Suprapubic skin (tissue), 4 donors: ENCODE measurements at regions not wholly inside any gene's neighbourhood (a gene's known extent, or its start where the extent isn't known, plus 50 kb on each side); places are given as distances from the start of the nearest gene placed in this dataset.

ENCODE experiments used
- CTCF ChIP-seq, 2 donors: fragments of 200-600 bp in 1 of 2; fragments of 450-650 bp in 1 of 2; sonication (generic) in 1 of 2; IDR thresholded peaks; one replicate each; pipeline ENCODE4 v1.5.1; 2016 to 2019; ENCODE audit warnings: antibody characterized with exemption in 2 of 2, mild to moderate bottlenecking in 1 of 2, moderate library complexity in 1 of 2
- EP300 ChIP-seq: sonication (generic); formaldehyde crosslinking; IDR thresholded peaks from one replicate; pipeline ENCODE4 v1.6.1; 2017; ENCODE audit warnings: antibody characterized with exemption
- POLR2AphosphoS5 ChIP-seq, 3 donors: sonication (generic); formaldehyde crosslinking; IDR thresholded peaks; one replicate each; pipeline ENCODE4 v1.6.1; 2017; ENCODE audit warnings: antibody characterized with exemption in 3 of 3

GRCh38 chr4:131098976-131099375 is 2003.0 kb downstream of the C4orf33 start:
- TF ChIP-seq CTCF (IDR thresholded peaks at IDR 0.05), result no peak
- TF ChIP-seq POLR2AphosphoS5 (IDR thresholded peaks at IDR 0.05), result no peak
- TF ChIP-seq EP300, result no peak
